HL-60 (cell line): ENCODE measurements at regions not wholly inside any gene's neighbourhood (a gene's known extent, or its start where the extent isn't known, plus 50 kb on each side); places are given as distances from the start of the nearest gene placed in this dataset.

Experiments used
- DNase-seq, 2 experiments: peaks; one replicate each; pipeline ENCODE4 v3.0.0-alpha.2; 2010 to 2020; ENCODE audit warnings: low read depth in 1 of 2, low spot score in 1 of 2
- H3K27ac ChIP-seq: fragments of 250-450 bp; sonication (Bioruptor Pico); replicated peaks from 2 replicates; pipeline ENCODE4 v1.5.1; 2020; ENCODE audit warnings: mild to moderate bottlenecking, moderate library complexity
- H3K27me3 ChIP-seq: fragments of 250-450 bp; sonication (Bioruptor Pico); 2 replicates; pipeline ENCODE4 v1.5.1; 2021; ENCODE audit warnings: mild to moderate bottlenecking, moderate library complexity; ENCODE audit not compliant: insufficient read depth, poor library complexity, severe bottlenecking
- H3K4me3 ChIP-seq: replicated peaks from 2 replicates; pipeline ENCODE4 v1.5.1; 2011; ENCODE audit warnings: mild to moderate bottlenecking, control low read depth, low read length; ENCODE audit not compliant: insufficient read depth
- GABPA ChIP-seq: IDR thresholded peaks from 2 replicates; pipeline ENCODE4 v1.6.1; 2012; ENCODE audit warnings: low read depth
- POLR2AphosphoS5 ChIP-seq: IDR thresholded peaks from 2 replicates; pipeline ENCODE4 v1.6.1; 2012; ENCODE audit warnings: low read depth
- SPI1 ChIP-seq: IDR thresholded peaks from 2 replicates; pipeline ENCODE4 v1.6.1; 2012; ENCODE audit warnings: low read depth, mild to moderate bottlenecking, borderline replicate concordance
- TF ChIP-seq, protein P1 (sequence below): IDR thresholded peaks from one replicate; pipeline ENCODE4 v1.5.1; 2011; ENCODE audit warnings: low read length, control low read depth, inconsistent platforms; ENCODE audit not compliant: insufficient read depth
- TF ChIP-seq, protein P2 (sequence below): IDR thresholded peaks from 2 replicates; pipeline ENCODE4 v1.6.1; 2012; ENCODE audit warnings: low read depth; ENCODE audit not compliant: insufficient replicate concordance

DNA sequence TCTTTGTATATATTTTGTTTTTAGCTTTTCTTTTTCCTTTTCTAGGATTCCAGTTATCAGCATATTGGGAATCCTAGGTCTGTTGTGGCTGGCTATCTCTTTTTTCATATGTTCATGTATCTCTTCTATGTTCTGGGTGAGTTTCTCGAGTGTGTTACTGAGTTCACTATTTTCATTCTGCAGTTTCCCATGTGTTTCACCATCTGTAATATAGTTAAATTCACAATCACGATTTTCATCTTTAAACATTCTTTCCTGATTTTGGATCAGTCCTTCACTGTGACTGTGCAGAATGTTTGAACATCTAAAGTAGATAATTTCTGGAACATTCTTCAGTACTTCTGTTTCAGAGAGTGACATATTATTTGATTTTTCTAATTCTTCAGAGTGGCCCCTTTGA is 862.1 kb downstream of the OLFM4 start:
- no peak overlapping the region for H3K27ac ChIP-seq
- no peak overlapping the region for H3K4me3 ChIP-seq
- H3K27me3 ChIP-seq = no peaks in the 10 kb centered on the region
- TF ChIP-seq, protein P1, sequence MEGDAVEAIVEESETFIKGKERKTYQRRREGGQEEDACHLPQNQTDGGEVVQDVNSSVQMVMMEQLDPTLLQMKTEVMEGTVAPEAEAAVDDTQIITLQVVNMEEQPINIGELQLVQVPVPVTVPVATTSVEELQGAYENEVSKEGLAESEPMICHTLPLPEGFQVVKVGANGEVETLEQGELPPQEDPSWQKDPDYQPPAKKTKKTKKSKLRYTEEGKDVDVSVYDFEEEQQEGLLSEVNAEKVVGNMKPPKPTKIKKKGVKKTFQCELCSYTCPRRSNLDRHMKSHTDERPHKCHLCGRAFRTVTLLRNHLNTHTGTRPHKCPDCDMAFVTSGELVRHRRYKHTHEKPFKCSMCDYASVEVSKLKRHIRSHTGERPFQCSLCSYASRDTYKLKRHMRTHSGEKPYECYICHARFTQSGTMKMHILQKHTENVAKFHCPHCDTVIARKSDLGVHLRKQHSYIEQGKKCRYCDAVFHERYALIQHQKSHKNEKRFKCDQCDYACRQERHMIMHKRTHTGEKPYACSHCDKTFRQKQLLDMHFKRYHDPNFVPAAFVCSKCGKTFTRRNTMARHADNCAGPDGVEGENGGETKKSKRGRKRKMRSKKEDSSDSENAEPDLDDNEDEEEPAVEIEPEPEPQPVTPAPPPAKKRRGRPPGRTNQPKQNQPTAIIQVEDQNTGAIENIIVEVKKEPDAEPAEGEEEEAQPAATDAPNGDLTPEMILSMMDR = no peak
- TF ChIP-seq POLR2AphosphoS5 = no peak
- TF ChIP-seq, protein P2, sequence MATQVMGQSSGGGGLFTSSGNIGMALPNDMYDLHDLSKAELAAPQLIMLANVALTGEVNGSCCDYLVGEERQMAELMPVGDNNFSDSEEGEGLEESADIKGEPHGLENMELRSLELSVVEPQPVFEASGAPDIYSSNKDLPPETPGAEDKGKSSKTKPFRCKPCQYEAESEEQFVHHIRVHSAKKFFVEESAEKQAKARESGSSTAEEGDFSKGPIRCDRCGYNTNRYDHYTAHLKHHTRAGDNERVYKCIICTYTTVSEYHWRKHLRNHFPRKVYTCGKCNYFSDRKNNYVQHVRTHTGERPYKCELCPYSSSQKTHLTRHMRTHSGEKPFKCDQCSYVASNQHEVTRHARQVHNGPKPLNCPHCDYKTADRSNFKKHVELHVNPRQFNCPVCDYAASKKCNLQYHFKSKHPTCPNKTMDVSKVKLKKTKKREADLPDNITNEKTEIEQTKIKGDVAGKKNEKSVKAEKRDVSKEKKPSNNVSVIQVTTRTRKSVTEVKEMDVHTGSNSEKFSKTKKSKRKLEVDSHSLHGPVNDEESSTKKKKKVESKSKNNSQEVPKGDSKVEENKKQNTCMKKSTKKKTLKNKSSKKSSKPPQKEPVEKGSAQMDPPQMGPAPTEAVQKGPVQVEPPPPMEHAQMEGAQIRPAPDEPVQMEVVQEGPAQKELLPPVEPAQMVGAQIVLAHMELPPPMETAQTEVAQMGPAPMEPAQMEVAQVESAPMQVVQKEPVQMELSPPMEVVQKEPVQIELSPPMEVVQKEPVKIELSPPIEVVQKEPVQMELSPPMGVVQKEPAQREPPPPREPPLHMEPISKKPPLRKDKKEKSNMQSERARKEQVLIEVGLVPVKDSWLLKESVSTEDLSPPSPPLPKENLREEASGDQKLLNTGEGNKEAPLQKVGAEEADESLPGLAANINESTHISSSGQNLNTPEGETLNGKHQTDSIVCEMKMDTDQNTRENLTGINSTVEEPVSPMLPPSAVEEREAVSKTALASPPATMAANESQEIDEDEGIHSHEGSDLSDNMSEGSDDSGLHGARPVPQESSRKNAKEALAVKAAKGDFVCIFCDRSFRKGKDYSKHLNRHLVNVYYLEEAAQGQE = no peak
- DNase-seq = no peak

DNA sequence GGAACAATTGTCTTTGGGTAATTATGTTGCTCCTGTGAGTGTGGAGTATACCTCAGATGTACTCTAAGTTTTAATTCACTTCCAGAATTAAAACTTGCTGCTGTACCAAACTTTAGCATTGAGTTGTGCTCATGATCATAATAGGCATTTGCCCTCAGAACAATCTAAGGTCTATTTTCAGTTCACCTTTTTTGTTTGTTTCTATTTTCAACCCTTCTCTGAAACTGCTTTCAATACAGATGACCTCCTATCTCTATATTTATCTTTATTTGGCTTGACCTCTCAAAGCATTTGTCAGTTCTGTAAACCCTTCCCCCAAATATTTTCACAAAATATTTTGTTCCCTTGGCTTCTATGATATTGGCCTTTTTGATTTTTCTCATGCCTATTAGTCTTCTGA is 873.0 kb downstream of the OLFM4 start:
- Histone ChIP-seq H3K27ac (no peak overlapping the region), H3K27me3 (no peaks in the 10 kb centered on the region), H3K4me3 (no peak overlapping the region)
- DNase-seq = no peak
- TF ChIP-seq GABPA (no peak), SPI1 (no peak), POLR2AphosphoS5 (no peak)
- TF ChIP-seq, protein P2 = no peak
- TF ChIP-seq, protein P1 = no peak

DNA sequence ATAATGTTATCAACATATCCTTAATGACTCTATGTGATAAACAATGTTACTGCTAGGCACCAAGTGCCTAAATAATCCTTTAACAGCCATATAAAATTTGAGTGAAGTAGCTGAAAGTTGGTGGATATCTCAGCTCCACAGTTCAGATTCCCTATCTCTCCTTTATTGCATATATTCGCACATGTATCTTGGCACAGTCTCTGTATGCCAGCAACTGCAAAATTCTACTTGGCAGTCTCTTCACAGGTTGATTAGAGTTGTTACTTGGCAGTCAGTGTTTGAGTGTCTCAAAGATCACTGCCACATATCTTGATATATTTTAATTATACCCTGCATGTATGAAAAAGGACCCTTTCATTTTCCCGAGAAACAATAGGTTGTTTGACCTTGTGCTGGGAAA is 879.3 kb downstream of the OLFM4 start:
- Histone ChIP-seq H3K4me3 (no peak overlapping the region), H3K27me3 (peaks cover 8% of the 10 kb centered on the region), H3K27ac (no peak overlapping the region)
- DNase-seq = no peak
- no peak for TF ChIP-seq GABPA
- TF ChIP-seq, protein P1 = no peak
- TF ChIP-seq SPI1 = no peak
- TF ChIP-seq, protein P2 = no peak
- TF ChIP-seq POLR2AphosphoS5 = no peak
